ENCODE measurements at regions not wholly inside any gene's neighbourhood (a gene's known extent, or its start where the extent isn't known, plus 50 kb on each side); places are given as distances from the start of the nearest gene placed in this dataset.
"Not testable (repeated sequence)": the region's sequence is repeated elsewhere in the genome, so short reads cannot be mapped to it uniquely, and the experiment has no call there.

- H3K9me3 ChIP-seq; intact Hi-C loops (cut with DNase I); H3K27ac ChIP-seq; H3K36me3 ChIP-seq; H3K27me3 ChIP-seq; H3K4me3 ChIP-seq (replicated peaks in 1 of 3): not testable (repeated sequence)
- H3K4me1 ChIP-seq, result peaks cover 3 to 15% of the 10 kb centered on the region in 2 donors
- WGBS, 2 donors, result 52 to 68% methylated on average over 7 to 11 of the region's 13 CpGs
- DNase-seq, result peak; percentile 62 to 68
- peak; percentile 17 to 66 (median 36) for TF ChIP-seq CTCF (IDR thresholded peaks at IDR 0.05)
Observed at GRCh38 chr15:77875066-77875721, 202.3 kb downstream of the TBC1D2B start.

- TF ChIP-seq POLR2A (IDR thresholded peaks at IDR 0.05) (no peak), CTCF (IDR thresholded peaks at IDR 0.05) (no peak)
- intact Hi-C loops (cut with DNase I), result loop anchor here (5.0 kb wide), 1 partner anchor 237 kb away; no protein-coding TSS in a partner anchor
- peaks cover 3 to 17% of the 10 kb centered on the region in 2 donors for H3K4me1 ChIP-seq
- H3K27me3 ChIP-seq, result no peaks in the 10 kb centered on the region
- H3K36me3 ChIP-seq, result no peaks in the 10 kb centered on the region
- DNase-seq, result no peak
- H3K4me3 ChIP-seq (replicated peaks in 1 of 3), result no peak overlapping the region
- 73 to 81% methylated on average over 4 of the region's 4 CpGs for WGBS, 2 donors
- no peak overlapping the region for H3K27ac ChIP-seq
- H3K9me3 ChIP-seq, result no peaks in the 10 kb centered on the region
Observed at GRCh38 chr15:77874063-77874462, 203.4 kb downstream of the TBC1D2B start.

- DNase-seq, result not testable (repeated sequence)
- WGBS, 2 donors, result 66 to 83% methylated on average over 5 to 17 of the region's 18 CpGs
Observed at GRCh38 chr15:77872521-77873425, 204.7 kb downstream of the TBC1D2B start.

GRCh38 chr15:77871852-77872371 is 205.6 kb downstream of the TBC1D2B start:
- Histone ChIP-seq H3K9me3 (no peaks in the 10 kb centered on the region), H3K36me3 (no peaks in the 10 kb centered on the region), H3K27me3 (no peaks in the 10 kb centered on the region), H3K4me3 (replicated peaks in 1 of 3) (no peak overlapping the region), H3K4me1 (peaks cover 3 to 17% of the 10 kb centered on the region in 2 donors), H3K27ac (no peak overlapping the region)
- intact Hi-C loops (cut with DNase I), result loop anchor here (5.0 kb wide), 1 partner anchor 235 kb away; no protein-coding TSS in a partner anchor
- TF ChIP-seq POLR2A (IDR thresholded peaks at IDR 0.05) (no peak), CTCF (IDR thresholded peaks at IDR 0.05) (no peak)
- DNase-seq, result no peak
- 73 to 80% methylated on average over 11 of the region's 11 CpGs for WGBS, 2 donors

More at GRCh38 chr15:77872521-77873425, 204.7 kb downstream of the TBC1D2B start:
- H3K9me3 ChIP-seq; H3K4me3 ChIP-seq (replicated peaks in 1 of 3); H3K27me3 ChIP-seq; H3K27ac ChIP-seq; H3K36me3 ChIP-seq: not testable (repeated sequence)
- peaks cover 3 to 17% of the 10 kb centered on the region in 2 donors for H3K4me1 ChIP-seq
- intact Hi-C loops (cut with DNase I), result loop anchor here (5.0 kb wide), 1 partner anchor 235 kb away; no protein-coding TSS in a partner anchor

- Histone ChIP-seq H3K36me3 (no peaks in the 10 kb centered on the region), H3K4me1 (peaks cover 0 to 13% of the 10 kb centered on the region in 2 donors), H3K27me3 (no peaks in the 10 kb centered on the region), H3K9me3 (no peaks in the 10 kb centered on the region), H3K27ac (no peak overlapping the region), H3K4me3 (replicated peaks in 1 of 3) (no peak overlapping the region)
- intact Hi-C loops (cut with DNase I), result loop anchor here (5.0 kb wide), 1 partner anchor 233 kb away; no protein-coding TSS in a partner anchor
- TF ChIP-seq POLR2A (IDR thresholded peaks at IDR 0.05) (no peak), CTCF (IDR thresholded peaks at IDR 0.05) (peak; percentile 80 to 93 (median 85))
- DNase-seq, result peak; percentile 70 to 71
- 31 to 55% methylated on average over 13 to 21 of the region's 21 CpGs for WGBS, 2 donors
Observed at GRCh38 chr15:77870195-77871065, 207.1 kb downstream of the TBC1D2B start.

Measured in thyroid gland (tissue), 4 donors.